OCI-M1 (cell line): ENCODE measurements at regions not wholly inside any gene's neighbourhood (a gene's known extent, or its start where the extent isn't known, plus 50 kb on each side); places are given as distances from the start of the nearest gene placed in this dataset.
A peak's percentile ranks its signal among the peaks of the same experiment; 100 is the strongest.
"Not testable (repeated sequence)": the region's sequence is repeated elsewhere in the genome, so short reads cannot be mapped to it uniquely, and the experiment has no call there.

Experiments used
- DNase-seq: peaks from one replicate; lab custom pipeline; 2025; lab: John Stamatoyannopoulos, UW

DNA sequence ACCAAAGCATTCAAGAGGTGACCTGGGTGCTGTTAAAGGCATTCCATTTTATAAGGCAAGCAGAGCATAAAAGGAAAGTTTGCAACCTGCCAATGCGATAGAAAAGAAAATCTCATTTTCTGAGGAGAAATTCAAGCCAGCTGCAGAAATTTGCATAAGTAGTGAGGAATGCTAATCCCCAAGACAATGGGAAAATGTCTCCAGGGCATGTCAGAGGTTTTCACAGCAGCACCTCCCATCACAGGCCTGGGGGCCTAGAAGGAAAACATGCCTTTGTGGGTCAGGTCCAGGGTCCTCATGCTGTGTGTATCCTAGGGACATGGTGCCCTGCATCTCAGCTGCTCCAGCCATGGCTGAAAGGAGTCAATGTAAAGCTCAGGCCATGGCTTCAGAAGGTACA, 775.8 kb downstream of the IGSF11 start:
- not testable (repeated sequence) for DNase-seq

- no peak for DNase-seq
Measured at GRCh38 chr3:118262800-118263402, 771.7 kb downstream of the IGSF11 start.

- DNase-seq = peak; percentile 32
Measured at GRCh38 chr3:118267588-118267987, 767.1 kb downstream of the IGSF11 start.

DNA sequence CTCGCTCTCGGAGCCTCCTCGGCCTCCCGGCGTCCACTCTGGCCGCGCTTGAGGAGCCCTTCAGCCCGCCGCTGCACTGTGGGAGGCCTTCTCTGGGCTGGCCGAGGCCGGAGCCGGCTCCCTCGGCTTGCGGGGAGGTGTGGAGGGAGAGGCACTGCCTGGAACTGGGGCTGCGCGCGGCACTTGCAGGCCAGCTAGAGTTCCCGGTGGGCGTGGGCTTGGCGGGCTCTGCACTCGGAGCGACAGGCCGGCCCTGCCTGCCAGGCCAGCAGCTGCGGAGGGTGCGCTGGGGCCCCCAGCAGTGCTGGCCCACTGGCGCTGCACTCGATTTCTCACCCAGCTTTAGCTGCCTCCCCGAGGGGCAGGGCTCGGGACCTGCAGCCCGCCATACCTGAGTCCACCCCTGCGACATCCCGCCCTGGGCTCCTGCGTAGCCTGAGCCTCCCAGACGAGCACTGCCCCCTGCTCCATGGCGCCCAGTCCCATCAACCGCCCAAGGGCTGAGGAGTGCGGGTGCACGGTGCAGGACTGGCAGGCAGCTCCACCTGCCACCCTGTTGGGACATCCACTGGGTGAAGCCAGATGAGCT, 765.0 kb downstream of the IGSF11 start:
- DNase-seq = no peak

- DNase-seq = peak; percentile 5
Measured at GRCh38 chr3:118272991-118273390, 761.7 kb downstream of the IGSF11 start.

- DNase-seq = no peak
Measured at GRCh38 chr3:118277814-118278213, 756.8 kb downstream of the IGSF11 start.

GRCh38 chr3:118292841-118293240, 741.8 kb downstream of the IGSF11 start:
- no peak for DNase-seq

DNA sequence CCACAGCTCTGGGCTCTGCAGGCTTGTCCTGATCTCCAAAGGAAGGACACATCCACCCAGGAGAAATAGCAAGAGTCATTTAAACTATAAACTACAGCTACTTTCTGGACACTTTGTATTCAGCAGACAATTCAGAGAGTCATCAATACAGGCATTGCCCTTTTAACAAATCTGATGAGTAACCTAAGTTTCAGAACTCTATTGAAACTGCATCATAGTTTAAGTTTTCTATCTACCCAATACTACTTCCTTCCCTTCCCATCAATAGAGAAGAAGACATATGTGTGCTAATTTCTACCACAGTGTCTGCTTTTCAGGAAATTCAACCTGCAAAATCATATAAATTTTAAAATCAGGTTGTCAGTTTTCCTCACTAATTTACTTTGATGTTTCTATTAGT, 736.5 kb downstream of the IGSF11 start:
- no peak for DNase-seq

DNA sequence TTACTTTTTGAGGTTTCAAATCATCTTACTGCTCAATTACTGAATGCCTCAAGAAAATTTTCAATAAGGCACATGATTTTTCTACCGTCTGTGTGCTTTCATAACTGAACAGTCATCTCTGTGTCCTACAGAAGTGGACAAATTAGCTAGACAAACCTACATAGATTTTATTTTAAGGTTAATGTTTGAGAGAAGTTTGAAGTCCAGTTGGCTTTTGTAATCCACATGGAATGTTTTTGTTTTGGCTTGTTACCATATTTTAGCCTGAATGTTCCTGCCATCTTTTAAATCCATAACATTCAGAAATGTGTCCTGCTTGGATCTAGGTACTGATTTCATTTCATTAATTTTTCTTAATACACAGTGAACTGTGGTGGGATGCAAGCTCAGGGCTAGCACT, 730.1 kb downstream of the IGSF11 start:
- DNase-seq = no peak

DNA sequence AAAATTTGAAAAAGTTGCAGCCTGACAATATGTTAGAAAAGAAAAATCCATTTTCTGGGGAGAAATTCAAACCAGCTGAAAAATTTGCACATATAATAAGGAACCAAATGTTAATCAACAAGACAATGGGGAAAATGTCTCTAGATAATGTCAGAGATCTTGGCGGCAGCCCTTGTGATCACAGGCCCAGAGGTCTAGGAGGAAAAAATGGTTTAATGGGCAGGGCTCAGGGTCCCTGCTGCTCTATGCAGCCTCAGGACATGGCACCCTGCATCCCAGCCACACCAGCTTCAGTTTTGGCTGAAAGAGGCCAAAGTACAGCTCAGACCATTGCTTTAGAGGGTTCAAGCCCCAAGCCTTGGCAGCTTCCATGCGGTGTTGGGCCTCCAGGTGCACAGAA, 701.9 kb downstream of the IGSF11 start:
- no peak for DNase-seq

GRCh38 chr3:118337649-118338048, 697.0 kb downstream of the IGSF11 start:
- DNase-seq = no peak

- DNase-seq = peak; percentile 33
Measured at GRCh38 chr3:118347396-118348168, 687.1 kb downstream of the IGSF11 start.

DNA sequence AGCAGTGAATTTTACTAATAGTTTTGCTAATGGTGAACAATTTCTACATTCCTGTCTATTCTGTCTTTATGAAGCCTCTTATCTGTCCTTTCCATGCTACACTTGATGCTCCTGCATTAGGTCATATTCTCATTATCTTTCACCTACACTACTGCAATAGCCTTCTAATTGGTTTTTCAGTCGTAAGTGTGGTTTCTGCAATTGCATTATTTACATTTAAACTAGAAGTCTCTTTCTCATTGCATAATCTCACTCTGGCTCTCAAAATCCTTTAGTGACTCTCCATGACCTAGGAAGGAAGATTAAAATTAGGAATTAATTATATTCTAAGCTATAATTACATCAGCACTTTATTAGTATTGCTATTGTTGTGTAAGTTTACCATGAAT, 686.5 kb downstream of the IGSF11 start:
- peak; percentile 88 for DNase-seq

DNA sequence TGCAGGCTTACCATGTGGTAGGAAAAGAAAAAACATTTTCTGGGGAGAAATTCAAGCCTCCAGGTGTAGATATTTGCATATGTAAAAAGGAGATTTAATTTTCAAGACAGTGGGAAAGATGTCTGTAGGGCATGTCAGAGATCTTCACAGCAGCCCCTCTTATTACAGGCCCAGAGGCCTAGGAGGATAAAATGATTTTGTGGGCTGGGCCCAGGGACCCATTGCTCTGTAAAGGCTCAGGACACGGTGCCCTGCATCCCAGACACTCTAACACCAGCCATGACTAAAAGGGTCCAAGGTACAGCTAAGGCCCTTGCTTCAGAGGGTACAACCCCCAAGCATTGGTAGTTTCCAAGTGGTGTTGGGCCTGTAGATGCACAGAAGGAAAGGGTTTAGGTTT, 680.1 kb downstream of the IGSF11 start:
- peak; percentile 11 for DNase-seq

DNA sequence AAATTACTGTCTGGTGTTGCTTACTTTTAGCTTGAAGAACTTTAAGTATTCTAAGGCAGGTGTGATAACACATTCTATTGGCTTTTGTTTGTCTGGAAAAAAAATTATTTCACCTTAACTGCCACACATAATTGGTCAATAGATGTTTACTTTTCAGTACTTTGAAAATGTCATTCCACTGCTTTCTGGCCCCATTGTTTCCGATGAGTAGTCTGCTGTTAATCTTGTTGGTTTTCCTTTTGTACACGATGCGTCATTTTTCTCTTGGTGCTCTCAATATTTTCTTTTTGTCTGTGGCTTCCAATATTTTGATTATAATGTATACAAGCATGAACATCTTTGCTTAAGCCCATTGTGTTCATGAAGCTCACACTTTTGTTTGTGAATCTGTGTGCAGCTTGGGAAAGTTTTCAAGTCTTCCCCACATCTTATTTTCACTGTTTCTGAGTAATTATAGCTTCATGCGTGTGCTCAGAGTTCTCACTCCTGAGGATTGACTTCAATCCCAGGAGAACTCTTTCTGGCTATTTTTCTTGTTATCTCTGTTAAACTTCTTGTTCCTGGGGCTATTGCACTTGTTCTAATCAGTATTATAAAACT, 664.7 kb downstream of the IGSF11 start:
- DNase-seq = peak; percentile 15

GRCh38 chr3:118380576-118380975, 654.1 kb downstream of the IGSF11 start:
- DNase-seq = peak; percentile 18

DNA sequence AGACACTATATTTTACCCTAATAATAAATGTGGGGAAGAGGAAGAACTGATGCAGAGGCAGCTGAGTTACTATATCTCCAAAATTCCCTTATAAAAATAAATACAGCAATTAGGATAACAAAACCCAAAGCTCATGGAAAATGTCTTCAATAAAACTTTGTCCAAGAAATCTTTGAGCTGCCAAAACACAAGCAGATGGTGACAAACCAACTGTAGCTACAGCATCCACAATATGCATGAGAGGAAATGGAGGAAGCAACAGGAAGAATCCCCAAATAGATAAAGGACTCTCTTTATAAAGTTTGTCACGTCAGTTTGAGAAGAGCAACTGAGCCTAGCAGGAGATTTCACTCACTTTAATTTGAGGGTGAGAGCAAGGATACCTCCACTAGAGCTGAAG, 638.2 kb downstream of the IGSF11 start:
- no peak for DNase-seq

DNA sequence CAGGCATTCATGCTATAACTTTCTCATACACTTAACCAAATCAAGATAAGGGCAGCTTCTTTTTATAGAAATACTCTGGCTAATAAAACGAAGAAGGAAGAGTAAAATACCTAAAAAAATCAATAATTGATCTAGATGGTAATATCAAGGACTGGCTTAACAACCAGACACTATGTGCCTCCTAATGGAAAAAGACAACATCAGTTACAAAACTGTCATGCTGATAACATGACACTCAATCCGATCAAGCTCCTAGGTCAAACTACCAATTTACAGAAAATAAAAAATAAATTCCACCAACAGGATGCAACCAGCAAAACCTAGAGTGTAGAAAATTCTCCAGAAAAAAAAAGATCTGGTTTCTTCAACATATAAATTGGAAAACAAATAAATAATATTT, 634.6 kb downstream of the IGSF11 start:
- DNase-seq = no peak

- no peak for DNase-seq
Measured at GRCh38 chr3:118400886-118401285, 633.8 kb downstream of the IGSF11 start.

DNA sequence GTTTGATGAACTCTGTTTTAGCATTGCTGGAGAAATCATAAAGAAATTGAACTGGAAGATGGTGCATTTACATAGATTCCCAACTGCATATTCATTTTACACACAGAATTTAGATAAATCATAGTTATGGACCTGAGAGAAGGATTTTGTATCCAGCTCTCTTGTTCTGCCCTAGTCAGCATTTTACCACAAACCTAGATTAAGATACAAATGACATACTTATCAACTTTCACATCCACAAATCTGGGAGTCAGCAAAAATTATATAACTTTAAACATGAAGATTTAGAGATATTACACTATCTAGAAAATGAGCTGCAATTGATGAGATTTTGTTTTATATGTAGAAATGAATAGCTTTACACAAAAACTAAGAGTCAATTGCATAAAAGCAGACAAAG, 632.8 kb downstream of the IGSF11 start:
- DNase-seq = no peak

- DNase-seq = no peak
Measured at GRCh38 chr3:118402971-118403370, 631.7 kb downstream of the IGSF11 start.

DNA sequence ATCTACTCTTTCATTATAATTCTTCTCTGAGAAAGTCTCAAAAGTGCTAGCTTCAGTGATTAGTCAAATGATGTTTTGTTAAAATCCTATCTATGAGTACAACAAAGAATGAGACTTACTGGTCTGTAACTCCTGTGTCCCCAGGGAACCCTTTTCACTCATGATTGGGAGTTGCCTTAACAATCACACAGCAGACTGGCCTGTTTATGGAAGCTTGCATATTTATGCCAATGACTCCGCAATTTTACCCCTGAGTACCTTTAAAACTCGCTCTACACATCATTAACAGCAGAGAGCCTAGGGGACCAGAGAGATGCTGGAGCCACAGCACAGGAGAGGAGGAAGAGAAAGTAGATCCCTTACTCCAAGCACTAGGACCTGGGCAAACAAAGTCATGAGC, 628.1 kb downstream of the IGSF11 start:
- no peak for DNase-seq

DNA sequence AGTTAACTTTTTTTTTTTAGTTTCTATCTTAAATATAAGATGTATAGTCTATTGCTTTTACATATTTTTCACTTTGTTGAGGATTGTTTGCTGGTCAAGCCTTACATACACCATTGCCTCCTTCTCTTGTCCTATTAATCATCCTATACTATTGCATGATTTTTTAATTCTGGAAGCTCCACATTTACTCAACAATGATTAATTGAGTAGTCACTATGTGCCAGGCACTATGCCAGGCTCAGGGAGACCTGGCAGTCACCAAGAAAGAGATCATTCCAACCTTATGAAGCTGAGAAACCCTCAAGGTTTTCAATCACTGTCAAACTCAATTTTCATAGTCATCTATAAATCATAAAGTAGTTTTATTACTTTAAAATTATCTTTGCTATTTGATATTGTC, 626.2 kb downstream of the IGSF11 start:
- no peak for DNase-seq
